ENCODE measurements at regions not wholly inside any gene's neighbourhood (a gene's known extent, or its start where the extent isn't known, plus 50 kb on each side); places are given as distances from the start of the nearest gene placed in this dataset.

- TF ChIP-seq CTCF (optimal IDR thresholded peaks at IDR 0.05 in 1 of 3, IDR thresholded peaks at IDR 0.05 in 1 of 3, conservative IDR thresholded peaks at IDR 0.05 in 1 of 3; ENCODE audit: extremely low read depth in 1 of 3, insufficient read depth in 2 of 3, low read length in 3 of 3) (no peak), EZH2 (IDR thresholded peaks at IDR 0.05; ENCODE audit: low read length) (no peak)
These were observed 589.1 kb downstream of the ZNF608 start for GRCh38 chr5:124157320-124157719.

Data from keratinocyte (primary cell).